Liver (tissue), 8 donors: ENCODE measurements at regions not wholly inside any gene's neighbourhood (a gene's known extent, or its start where the extent isn't known, plus 50 kb on each side); places are given as distances from the start of the nearest gene placed in this dataset.
A peak's percentile ranks its signal among the peaks of the same experiment; 100 is the strongest.

Source experiments
- DNase-seq: peaks from one replicate; pipeline ENCODE4 v3.0.0-alpha.2; 2017; ENCODE audit warnings: low spot score
- H3K27ac ChIP-seq, 2 donors: one replicate each; pipeline ENCODE4 v1.7.0; 2013; ENCODE audit warnings: inconsistent platforms in 2 of 2, low read length in 2 of 2, control low read depth in 1 of 2, low read depth in 1 of 2, mild to moderate bottlenecking in 1 of 2
- H3K27me3 ChIP-seq, 4 donors: one replicate each; pipeline versions ENCODE4 v1.6.1 to v1.7.0; 2013; ENCODE audit warnings: low read length in 3 of 4, inconsistent platforms in 1 of 4, mild to moderate bottlenecking in 1 of 4, moderate library complexity in 1 of 4; ENCODE audit not compliant: control insufficient read depth in 4 of 4, insufficient read depth in 4 of 4
- H3K36me3 ChIP-seq, 4 donors: one replicate each; pipeline versions ENCODE4 v1.6.1 to v1.7.0; 2013; ENCODE audit warnings: low read length in 3 of 4, mild to moderate bottlenecking in 3 of 4, low read depth in 1 of 4, moderate library complexity in 1 of 4; ENCODE audit not compliant: control insufficient read depth in 4 of 4, insufficient read depth in 3 of 4
- H3K4me1 ChIP-seq, 4 donors: one replicate each; pipeline versions ENCODE4 v1.6.1 to v1.7.0; 2013; ENCODE audit warnings: low read length in 3 of 4, mild to moderate bottlenecking in 3 of 4, moderate library complexity in 1 of 4; ENCODE audit not compliant: control insufficient read depth in 4 of 4, insufficient read depth in 4 of 4
- H3K4me3 ChIP-seq, 3 donors: one replicate each; pipeline versions ENCODE4 v1.6.1 to v1.7.0; 2013; ENCODE audit warnings: low read length in 3 of 3, control low read depth in 1 of 3, low read depth in 1 of 3, mild to moderate bottlenecking in 1 of 3
- H3K9ac ChIP-seq, 2 donors: one replicate each; pipeline ENCODE4 v1.7.0; 2013; ENCODE audit warnings: low read length in 2 of 2, mild to moderate bottlenecking in 2 of 2, moderate library complexity in 2 of 2, control low read depth in 1 of 2, low read depth in 1 of 2
- H3K9me3 ChIP-seq, 4 donors: one replicate each; pipeline versions ENCODE4 v1.6.1 to v1.7.0; 2013; ENCODE audit warnings: low read length in 3 of 4; ENCODE audit not compliant: control insufficient read depth in 4 of 4
- EGR1 ChIP-seq, 2 donors: IDR thresholded peaks; 2 replicates each; pipeline ENCODE4 v1.6.1; 2016 to 2018; ENCODE audit warnings: antibody characterized with exemption in 2 of 2, low read depth in 2 of 2
- FOXA1 ChIP-seq: IDR thresholded peaks from 2 replicates; pipeline ENCODE4 v1.6.1; 2016; ENCODE audit warnings: antibody characterized with exemption
- FOXA2 ChIP-seq: IDR thresholded peaks from 2 replicates; pipeline ENCODE4 v1.6.1; 2016; ENCODE audit warnings: antibody characterized with exemption
- HNF4G ChIP-seq: IDR thresholded peaks from 2 replicates; pipeline ENCODE4 v1.6.1; 2016; ENCODE audit warnings: antibody characterized with exemption
- JUND ChIP-seq, 2 donors: IDR thresholded peaks; 2 replicates each; pipeline ENCODE4 v1.6.1; 2016; ENCODE audit warnings: antibody characterized with exemption in 2 of 2
- NR2F2 ChIP-seq: IDR thresholded peaks from 2 replicates; pipeline ENCODE4 v1.6.1; 2016; ENCODE audit warnings: antibody characterized with exemption
- RAD21 ChIP-seq, 2 donors: IDR thresholded peaks; 2 replicates each; pipeline ENCODE4 v1.6.1; 2016; ENCODE audit warnings: antibody characterized with exemption in 2 of 2, mild to moderate bottlenecking in 2 of 2
- RXRA ChIP-seq, 2 donors: IDR thresholded peaks; 2 replicates each; pipeline ENCODE4 v1.6.1; 2017 to 2018; ENCODE audit warnings: antibody characterized with exemption in 2 of 2, mild to moderate bottlenecking in 1 of 2
- SP1 ChIP-seq: IDR thresholded peaks from 2 replicates; pipeline ENCODE4 v1.6.1; 2018; ENCODE audit warnings: antibody characterized with exemption, mild to moderate bottlenecking
- TAF1 ChIP-seq: conservative IDR thresholded peaks from 2 replicates; pipeline ENCODE4 v1.6.1; 2016; ENCODE audit warnings: antibody characterized with exemption, mild to moderate bottlenecking
- YY1 ChIP-seq: IDR thresholded peaks from 2 replicates; pipeline ENCODE4 v1.6.1; 2016; ENCODE audit warnings: antibody characterized with exemption, mild to moderate bottlenecking
- WGBS: extraction: QIAGEN DNeasy Blood & Tissue Kit; methylation state at CpG from one replicate; pipeline ENCODE4 v1.1.7; 2013; 5-methylcytosine and 5-hydroxymethylcytosine counted together
- TF ChIP-seq, protein P1 (sequence below): IDR thresholded peaks from 2 replicates; pipeline ENCODE4 v1.6.1; 2016; ENCODE audit warnings: antibody characterized with exemption
- TF ChIP-seq, protein P2 (sequence below): IDR thresholded peaks from 2 replicates; pipeline ENCODE4 v1.6.1; 2016; ENCODE audit warnings: antibody characterized with exemption, mild to moderate bottlenecking
- TF ChIP-seq, protein P3 (sequence below): IDR thresholded peaks from 2 replicates; pipeline ENCODE4 v1.6.1; 2016; ENCODE audit warnings: antibody characterized with exemption
- TF ChIP-seq, protein P4 (sequence below): fragments of 150-350 bp; IDR thresholded peaks from 2 replicates; pipeline ENCODE4 v1.5.1; 2017; ENCODE audit warnings: improper control_type of control experiment, low read depth, low read length; ENCODE audit not compliant: missing input control
- donor health status: healthy.
- donor health status: healthy.
- donor health status: healthy.
- donor health status: healthy.
- donor health status: healthy.

DNA sequence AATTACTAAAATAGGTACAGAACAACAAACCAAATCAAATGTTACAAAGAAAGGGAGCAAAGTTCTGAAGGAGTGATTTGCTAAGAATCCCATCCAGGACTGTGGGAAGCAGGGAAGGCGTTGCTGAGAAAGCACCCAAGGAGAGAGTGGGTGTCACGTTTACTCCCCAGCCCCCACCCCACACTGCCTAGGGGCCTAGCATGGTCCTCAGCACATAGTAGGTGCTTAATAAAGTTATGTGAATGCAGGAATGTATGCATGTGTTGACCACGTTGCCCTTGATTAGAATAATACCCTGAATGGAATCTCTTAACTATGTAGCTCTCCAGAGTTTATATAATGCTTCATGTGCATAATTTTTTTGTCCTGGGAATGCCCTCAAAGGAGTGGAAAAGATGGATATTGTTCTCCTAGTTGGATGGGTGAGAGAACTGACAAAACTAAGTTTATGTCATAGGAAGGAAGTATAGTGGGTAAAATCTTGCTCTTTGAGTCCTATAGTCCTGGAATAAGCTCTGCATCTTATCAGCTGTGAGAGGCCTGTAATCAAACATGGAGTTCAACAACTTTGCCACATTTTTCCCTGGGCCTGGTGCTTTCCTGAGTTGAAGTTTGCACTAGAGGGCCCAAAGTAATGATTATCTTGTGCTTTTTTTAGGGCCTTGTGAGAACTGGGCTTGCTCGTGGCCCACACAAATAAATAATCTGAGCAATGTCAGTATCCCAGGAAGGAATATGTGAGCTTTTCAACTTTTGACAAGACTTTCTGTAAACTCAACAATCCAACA lies 53.8 kb upstream of the LMO2 start:
- H3K27me3 ChIP-seq, result no peaks in the 10 kb centered on the region
- H3K36me3 ChIP-seq, result no peaks in the 10 kb centered on the region
- no peak overlapping the region for H3K27ac ChIP-seq
- no peaks in the 10 kb centered on the region for H3K4me1 ChIP-seq
- DNase-seq, result no peak
- H3K9me3 ChIP-seq, result no peaks in the 10 kb centered on the region
- no peak overlapping the region for H3K4me3 ChIP-seq
- TF ChIP-seq FOXA1 (no peak), NR2F2 (no peak), HNF4G (no peak), JUND (IDR thresholded peaks at IDR 0.05) (no peak), TAF1 (no peak), EGR1 (IDR thresholded peaks at IDR 0.05; ENCODE audit: low read depth in 2 of 2) (no peak), SP1 (no peak), FOXA2 (no peak), RAD21 (IDR thresholded peaks at IDR 0.05) (no peak)
- TF ChIP-seq, protein P1, sequence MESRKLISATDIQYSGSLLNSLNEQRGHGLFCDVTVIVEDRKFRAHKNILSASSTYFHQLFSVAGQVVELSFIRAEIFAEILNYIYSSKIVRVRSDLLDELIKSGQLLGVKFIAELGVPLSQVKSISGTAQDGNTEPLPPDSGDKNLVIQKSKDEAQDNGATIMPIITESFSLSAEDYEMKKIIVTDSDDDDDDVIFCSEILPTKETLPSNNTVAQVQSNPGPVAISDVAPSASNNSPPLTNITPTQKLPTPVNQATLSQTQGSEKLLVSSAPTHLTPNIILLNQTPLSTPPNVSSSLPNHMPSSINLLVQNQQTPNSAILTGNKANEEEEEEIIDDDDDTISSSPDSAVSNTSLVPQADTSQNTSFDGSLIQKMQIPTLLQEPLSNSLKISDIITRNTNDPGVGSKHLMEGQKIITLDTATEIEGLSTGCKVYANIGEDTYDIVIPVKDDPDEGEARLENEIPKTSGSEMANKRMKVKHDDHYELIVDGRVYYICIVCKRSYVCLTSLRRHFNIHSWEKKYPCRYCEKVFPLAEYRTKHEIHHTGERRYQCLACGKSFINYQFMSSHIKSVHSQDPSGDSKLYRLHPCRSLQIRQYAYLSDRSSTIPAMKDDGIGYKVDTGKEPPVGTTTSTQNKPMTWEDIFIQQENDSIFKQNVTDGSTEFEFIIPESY, result no peak
- TF ChIP-seq, protein P2, sequence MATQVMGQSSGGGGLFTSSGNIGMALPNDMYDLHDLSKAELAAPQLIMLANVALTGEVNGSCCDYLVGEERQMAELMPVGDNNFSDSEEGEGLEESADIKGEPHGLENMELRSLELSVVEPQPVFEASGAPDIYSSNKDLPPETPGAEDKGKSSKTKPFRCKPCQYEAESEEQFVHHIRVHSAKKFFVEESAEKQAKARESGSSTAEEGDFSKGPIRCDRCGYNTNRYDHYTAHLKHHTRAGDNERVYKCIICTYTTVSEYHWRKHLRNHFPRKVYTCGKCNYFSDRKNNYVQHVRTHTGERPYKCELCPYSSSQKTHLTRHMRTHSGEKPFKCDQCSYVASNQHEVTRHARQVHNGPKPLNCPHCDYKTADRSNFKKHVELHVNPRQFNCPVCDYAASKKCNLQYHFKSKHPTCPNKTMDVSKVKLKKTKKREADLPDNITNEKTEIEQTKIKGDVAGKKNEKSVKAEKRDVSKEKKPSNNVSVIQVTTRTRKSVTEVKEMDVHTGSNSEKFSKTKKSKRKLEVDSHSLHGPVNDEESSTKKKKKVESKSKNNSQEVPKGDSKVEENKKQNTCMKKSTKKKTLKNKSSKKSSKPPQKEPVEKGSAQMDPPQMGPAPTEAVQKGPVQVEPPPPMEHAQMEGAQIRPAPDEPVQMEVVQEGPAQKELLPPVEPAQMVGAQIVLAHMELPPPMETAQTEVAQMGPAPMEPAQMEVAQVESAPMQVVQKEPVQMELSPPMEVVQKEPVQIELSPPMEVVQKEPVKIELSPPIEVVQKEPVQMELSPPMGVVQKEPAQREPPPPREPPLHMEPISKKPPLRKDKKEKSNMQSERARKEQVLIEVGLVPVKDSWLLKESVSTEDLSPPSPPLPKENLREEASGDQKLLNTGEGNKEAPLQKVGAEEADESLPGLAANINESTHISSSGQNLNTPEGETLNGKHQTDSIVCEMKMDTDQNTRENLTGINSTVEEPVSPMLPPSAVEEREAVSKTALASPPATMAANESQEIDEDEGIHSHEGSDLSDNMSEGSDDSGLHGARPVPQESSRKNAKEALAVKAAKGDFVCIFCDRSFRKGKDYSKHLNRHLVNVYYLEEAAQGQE, result no peak
- TF ChIP-seq, protein P3, sequence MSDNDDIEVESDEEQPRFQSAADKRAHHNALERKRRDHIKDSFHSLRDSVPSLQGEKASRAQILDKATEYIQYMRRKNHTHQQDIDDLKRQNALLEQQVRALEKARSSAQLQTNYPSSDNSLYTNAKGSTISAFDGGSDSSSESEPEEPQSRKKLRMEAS, result no peak
- no peak overlapping the region for H3K9ac ChIP-seq
- WGBS, result 86% methylated on average over 4 of the region's 4 CpGs

DNA sequence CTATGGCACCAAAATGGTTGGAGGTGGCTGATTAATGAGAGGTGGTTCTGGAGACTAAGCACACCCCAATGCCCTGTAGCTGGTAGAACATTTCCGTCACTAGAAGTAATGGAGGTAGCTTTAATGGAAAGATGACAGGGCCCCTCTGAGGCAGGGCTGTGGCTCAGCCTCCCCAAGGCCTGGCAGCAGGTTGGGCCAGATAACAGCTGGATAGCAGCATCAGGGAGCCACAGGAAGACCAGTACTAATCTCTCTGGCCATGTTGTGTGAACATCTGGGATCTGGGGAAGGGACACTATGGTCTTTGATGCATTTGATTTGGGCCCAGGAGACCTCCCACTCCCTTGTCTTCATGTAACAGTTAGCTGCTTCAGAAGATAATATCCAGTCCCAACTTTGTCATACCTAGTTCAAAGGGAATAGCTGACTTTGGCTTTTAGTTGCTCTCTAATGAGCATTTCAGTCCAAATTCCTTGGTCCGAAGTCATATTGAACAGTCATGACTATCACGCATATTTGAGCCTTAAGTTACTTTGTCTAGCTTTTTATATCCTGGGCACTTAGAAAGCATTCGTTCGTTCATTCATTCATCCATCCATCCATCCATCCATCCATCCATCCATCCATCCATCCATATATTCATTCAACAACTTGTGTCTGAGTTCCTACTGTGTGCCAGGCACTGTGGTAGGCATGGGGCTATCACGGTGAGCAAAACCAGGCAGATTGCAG lies 53.0 kb upstream of the LMO2 start:
- Histone ChIP-seq H3K4me1 (no peaks in the 10 kb centered on the region), H3K27me3 (no peaks in the 10 kb centered on the region), H3K27ac (no peak overlapping the region), H3K9ac (no peak overlapping the region), H3K9me3 (peaks cover 0 to under 1% (median 0%) of the 10 kb centered on the region in 4 donors), H3K36me3 (no peaks in the 10 kb centered on the region), H3K4me3 (no peak overlapping the region)
- DNase-seq, result peak; percentile 74
- WGBS, result 96% methylated on average over 6 of the region's 6 CpGs
- TF ChIP-seq FOXA2 (no peak), FOXA1 (no peak), JUND (IDR thresholded peaks at IDR 0.05) (no peak), RAD21 (IDR thresholded peaks at IDR 0.05) (no peak), RXRA (IDR thresholded peaks at IDR 0.05) (no peak), TAF1 (no peak), YY1 (no peak), HNF4G (no peak), NR2F2 (no peak), SP1 (no peak)
- TF ChIP-seq, protein P3, result no peak
- TF ChIP-seq, protein P1, result no peak
- TF ChIP-seq, protein P2, result no peak
- TF ChIP-seq, protein P4, sequence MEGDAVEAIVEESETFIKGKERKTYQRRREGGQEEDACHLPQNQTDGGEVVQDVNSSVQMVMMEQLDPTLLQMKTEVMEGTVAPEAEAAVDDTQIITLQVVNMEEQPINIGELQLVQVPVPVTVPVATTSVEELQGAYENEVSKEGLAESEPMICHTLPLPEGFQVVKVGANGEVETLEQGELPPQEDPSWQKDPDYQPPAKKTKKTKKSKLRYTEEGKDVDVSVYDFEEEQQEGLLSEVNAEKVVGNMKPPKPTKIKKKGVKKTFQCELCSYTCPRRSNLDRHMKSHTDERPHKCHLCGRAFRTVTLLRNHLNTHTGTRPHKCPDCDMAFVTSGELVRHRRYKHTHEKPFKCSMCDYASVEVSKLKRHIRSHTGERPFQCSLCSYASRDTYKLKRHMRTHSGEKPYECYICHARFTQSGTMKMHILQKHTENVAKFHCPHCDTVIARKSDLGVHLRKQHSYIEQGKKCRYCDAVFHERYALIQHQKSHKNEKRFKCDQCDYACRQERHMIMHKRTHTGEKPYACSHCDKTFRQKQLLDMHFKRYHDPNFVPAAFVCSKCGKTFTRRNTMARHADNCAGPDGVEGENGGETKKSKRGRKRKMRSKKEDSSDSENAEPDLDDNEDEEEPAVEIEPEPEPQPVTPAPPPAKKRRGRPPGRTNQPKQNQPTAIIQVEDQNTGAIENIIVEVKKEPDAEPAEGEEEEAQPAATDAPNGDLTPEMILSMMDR, result no peak
